ENCODE measurements at regions not wholly inside any gene's neighbourhood (a gene's known extent, or its start where the extent isn't known, plus 50 kb on each side); places are given as distances from the start of the nearest gene placed in this dataset.

- TF ChIP-seq EZH2 (IDR thresholded peaks at IDR 0.05; ENCODE audit: insufficient read depth, low read length) (no peak), CTCF (IDR thresholded peaks at IDR 0.05; ENCODE audit: insufficient read depth, low read depth, low read length) (no peak)
Measured at GRCh38 chr12:91622037-91622436, 439.4 kb upstream of the DCN start.
